ENCODE measurements at regions not wholly inside any gene's neighbourhood (a gene's known extent, or its start where the extent isn't known, plus 50 kb on each side); places are given as distances from the start of the nearest gene placed in this dataset.

GRCh38 chr16:85539084-85539483 lies 74.0 kb upstream of the GSE1 start:
- H3K4me1 Mint-ChIP-seq, result peaks cover 0 to 17% (median 3%) of the 10 kb centered on the region in 4 donors
- peak overlapping the region in 1 of 10 donors; percentile 12 for H3K27ac Mint-ChIP-seq
- H3K36me3 Mint-ChIP-seq, result peaks cover 0 to 3% (median 0%) of the 10 kb centered on the region in 3 donors
- POLR2A ChIA-PET, result interaction anchor here (0.6 to 1.2 kb wide), 3 partner anchors 8 to 18 kb away, joined by 3 to 5 read pairs (median 3); no protein-coding TSS in a partner anchor
- H3K27me3 Mint-ChIP-seq, result no peaks in the 10 kb centered on the region
- H3K4me3 Mint-ChIP-seq, result no peak overlapping the region
- no peak for ATAC-seq
- peaks cover 0 to 7% (median 0%) of the 10 kb centered on the region in 9 donors for H3K9me3 Mint-ChIP-seq
- DNase-seq, result no peak

DNA sequence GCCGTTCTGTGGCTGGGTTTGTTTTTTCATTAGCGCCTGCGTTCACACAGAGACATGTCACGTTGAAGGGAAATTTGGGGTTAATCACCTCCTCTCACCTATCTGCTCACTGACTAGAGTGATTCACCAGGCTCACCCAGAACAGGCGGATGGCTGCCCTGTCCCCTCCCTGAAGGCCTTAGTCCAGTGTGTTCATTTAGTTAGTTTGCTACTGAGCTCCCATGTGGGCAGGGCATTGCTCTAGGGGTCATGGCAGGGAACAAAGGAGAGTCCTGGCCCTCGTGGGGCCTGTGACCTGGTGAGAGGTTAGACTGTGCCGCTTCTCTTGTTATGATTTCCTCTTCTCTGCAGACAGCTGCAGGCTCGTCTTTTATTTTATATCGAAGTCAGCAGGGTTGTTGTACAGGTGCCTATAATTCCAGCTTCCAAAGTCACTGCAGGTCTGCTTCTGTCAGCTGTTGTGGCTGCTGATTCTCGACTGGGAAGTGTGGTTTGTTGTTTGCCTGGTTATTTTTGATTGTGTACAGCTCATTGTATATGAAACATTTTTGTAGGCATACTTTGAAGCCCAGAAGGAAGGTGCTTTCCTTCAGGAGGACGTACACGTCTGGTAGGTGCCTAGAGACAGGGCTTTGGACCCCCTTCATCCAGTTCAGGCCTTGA lies 73.4 kb upstream of the GSE1 start:
- peaks cover 0 to 7% (median 0%) of the 10 kb centered on the region in 9 donors for H3K9me3 Mint-ChIP-seq
- DNase-seq, result no peak
- POLR2A ChIA-PET, result interaction anchor here (0.6 to 1.2 kb wide), 4 partner anchors 8 to 176 kb away, joined by 3 to 5 read pairs (median 4); no protein-coding TSS in a partner anchor
- H3K36me3 Mint-ChIP-seq, result peaks cover 0 to 3% (median 0%) of the 10 kb centered on the region in 3 donors
- H3K4me1 Mint-ChIP-seq, result peaks cover 0 to 15% (median 3%) of the 10 kb centered on the region in 4 donors
- no peak overlapping the region for H3K4me3 Mint-ChIP-seq
- ATAC-seq, result no peak
- H3K27ac Mint-ChIP-seq, result no peak overlapping the region
- no peaks in the 10 kb centered on the region for H3K27me3 Mint-ChIP-seq

GRCh38 chr16:85541181-85541580 lies 71.9 kb upstream of the GSE1 start:
- Mint-ChIP-seq H3K27ac (no peak overlapping the region), H3K4me3 (no peak overlapping the region), H3K27me3 (no peaks in the 10 kb centered on the region), H3K9me3 (peaks cover 0 to 7% (median 0%) of the 10 kb centered on the region in 9 donors), H3K36me3 (peaks cover 0 to 3% (median 0%) of the 10 kb centered on the region in 3 donors), H3K4me1 (peaks cover 0 to 11% (median 0%) of the 10 kb centered on the region in 4 donors)
- POLR2A ChIA-PET, result no interaction called here
- no peak for ATAC-seq
- DNase-seq, result no peak

DNA sequence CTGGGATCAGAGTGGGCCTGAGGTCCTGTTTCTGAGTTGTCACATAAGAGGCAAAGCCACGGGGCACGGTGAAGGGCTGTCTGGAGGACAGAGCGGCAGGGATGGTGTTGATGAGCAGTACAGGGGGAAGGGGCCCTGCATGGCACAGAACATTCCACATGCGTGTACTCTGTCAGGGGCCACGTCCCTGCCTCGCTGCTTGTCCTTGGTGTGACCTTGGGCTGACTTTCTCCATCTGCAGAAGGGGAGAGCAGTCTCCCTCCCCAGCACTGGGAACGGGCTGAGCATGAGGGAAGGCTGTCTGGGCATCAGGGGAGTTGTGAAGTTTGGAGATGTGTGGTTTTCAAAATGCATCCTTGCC lies 71.5 kb upstream of the GSE1 start:
- Mint-ChIP-seq H3K27ac (peak overlapping the region in 1 of 10 donors; percentile 21), H3K4me3 (no peak overlapping the region), H3K9me3 (peaks cover 0 to 7% (median 0%) of the 10 kb centered on the region in 9 donors), H3K4me1 (peaks cover 0 to 10% (median 0%) of the 10 kb centered on the region in 4 donors), H3K27me3 (no peaks in the 10 kb centered on the region), H3K36me3 (peaks cover 0 to 3% (median 0%) of the 10 kb centered on the region in 3 donors)
- DNase-seq (no peak), ATAC-seq (no peak)
- POLR2A ChIA-PET, result no interaction called here

- no peak overlapping the region for H3K4me3 Mint-ChIP-seq
- H3K27me3 Mint-ChIP-seq, result no peaks in the 10 kb centered on the region
- no peak for ATAC-seq
- DNase-seq, result peak in 1 of 10 donors; percentile 48
- peaks cover 0 to 3% (median 0%) of the 10 kb centered on the region in 3 donors for H3K36me3 Mint-ChIP-seq
- POLR2A ChIA-PET, result interaction anchor here (1.2 kb wide), 1 partner anchor 11 kb away, joined by 3 read pairs; no protein-coding TSS in a partner anchor
- peaks cover 0 to 8% (median 0%) of the 10 kb centered on the region in 4 donors for H3K4me1 Mint-ChIP-seq
- H3K27ac Mint-ChIP-seq, result peak overlapping the region in 2 of 10 donors; percentile 33 to 69
- peaks cover 0 to 7% (median 0%) of the 10 kb centered on the region in 9 donors for H3K9me3 Mint-ChIP-seq
Observed at GRCh38 chr16:85541980-85542900, 70.9 kb upstream of the GSE1 start.

DNA sequence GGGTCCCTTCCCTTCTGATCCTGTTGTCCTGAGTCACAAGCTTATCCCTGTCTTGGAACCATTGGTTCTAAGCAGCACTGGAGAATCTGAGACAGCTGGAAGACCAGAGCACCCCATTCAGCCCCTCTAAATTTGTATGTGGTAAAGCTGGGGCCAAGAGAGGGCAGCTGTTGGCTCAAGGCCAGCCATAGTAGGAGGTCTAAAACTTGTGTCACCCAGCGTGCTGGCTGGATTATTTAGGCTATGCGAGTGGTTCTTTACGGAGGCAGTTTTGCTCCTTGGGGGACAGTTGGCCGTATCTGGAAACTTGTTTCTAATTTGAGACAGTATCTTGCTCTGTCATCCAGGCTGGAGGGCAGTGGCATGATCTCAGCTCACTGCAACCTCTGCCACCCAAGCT lies 69.6 kb upstream of the GSE1 start:
- Mint-ChIP-seq H3K36me3 (peaks cover 0 to 3% (median 0%) of the 10 kb centered on the region in 3 donors), H3K9me3 (peaks cover 0 to 7% (median 0%) of the 10 kb centered on the region in 9 donors), H3K4me1 (peaks cover 0 to 8% (median 0%) of the 10 kb centered on the region in 4 donors), H3K27me3 (no peaks in the 10 kb centered on the region), H3K27ac (no peak overlapping the region), H3K4me3 (no peak overlapping the region)
- POLR2A ChIA-PET, result no interaction called here
- DNase-seq (no peak), ATAC-seq (no peak)

DNA sequence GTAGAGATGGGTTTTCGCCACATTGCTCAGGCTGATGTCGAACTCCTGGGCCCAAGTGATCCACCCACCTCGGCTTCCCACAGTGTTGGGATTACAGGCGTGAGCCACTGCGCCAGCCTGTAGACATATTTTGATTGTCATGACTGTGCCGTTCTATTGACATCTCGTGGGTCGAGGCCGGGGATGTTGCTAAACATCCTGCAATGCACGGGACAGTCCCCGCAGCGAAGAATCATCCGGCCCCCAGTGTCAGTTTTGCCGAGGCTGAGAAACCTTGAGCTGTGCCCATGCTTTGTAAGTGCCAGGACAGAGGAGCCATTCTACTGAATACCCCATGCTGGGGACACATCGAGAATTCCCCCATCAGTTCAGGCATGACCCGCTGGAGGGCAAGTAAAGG lies 69.1 kb upstream of the GSE1 start:
- POLR2A ChIA-PET, result no interaction called here
- ATAC-seq (no peak), DNase-seq (no peak)
- H3K27me3 Mint-ChIP-seq, result no peaks in the 10 kb centered on the region
- H3K4me1 Mint-ChIP-seq, result peaks cover 0 to 8% (median 0%) of the 10 kb centered on the region in 4 donors
- peaks cover 0 to 7% (median 0%) of the 10 kb centered on the region in 9 donors for H3K9me3 Mint-ChIP-seq
- no peak overlapping the region for H3K4me3 Mint-ChIP-seq
- peak overlapping the region in 1 of 10 donors; percentile 77 for H3K27ac Mint-ChIP-seq
- peaks cover 0 to 3% (median 0%) of the 10 kb centered on the region in 3 donors for H3K36me3 Mint-ChIP-seq

DNA sequence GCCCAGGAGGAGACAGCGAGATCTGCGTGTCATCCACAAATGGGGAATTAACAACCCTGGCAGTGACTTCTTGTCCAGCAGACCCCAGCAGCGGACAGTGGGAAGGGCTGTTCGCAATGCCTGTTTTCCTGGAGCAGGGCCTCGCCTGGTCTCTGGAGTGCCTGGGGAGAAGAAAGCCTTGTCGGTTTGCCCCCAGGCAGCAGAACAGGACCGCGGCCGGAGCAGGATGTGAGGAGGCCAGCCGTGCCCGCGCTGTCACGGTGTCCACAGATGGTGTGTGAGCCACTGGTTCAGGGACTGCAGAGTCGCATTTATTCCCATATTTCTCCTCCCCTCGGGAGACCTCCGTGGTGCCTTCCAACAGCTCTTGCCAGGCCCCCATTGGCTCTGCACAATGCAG lies 68.5 kb upstream of the GSE1 start:
- POLR2A ChIA-PET, result no interaction called here
- peaks cover 0 to 6% (median 0%) of the 10 kb centered on the region in 9 donors for H3K9me3 Mint-ChIP-seq
- no peaks in the 10 kb centered on the region for H3K27me3 Mint-ChIP-seq
- ATAC-seq (no peak), DNase-seq (no peak)
- H3K4me3 Mint-ChIP-seq, result no peak overlapping the region
- H3K4me1 Mint-ChIP-seq, result peaks cover 0 to 8% (median 0%) of the 10 kb centered on the region in 4 donors
- no peak overlapping the region for H3K27ac Mint-ChIP-seq
- peaks cover 0 to under 1% (median 0%) of the 10 kb centered on the region in 3 donors for H3K36me3 Mint-ChIP-seq

DNA sequence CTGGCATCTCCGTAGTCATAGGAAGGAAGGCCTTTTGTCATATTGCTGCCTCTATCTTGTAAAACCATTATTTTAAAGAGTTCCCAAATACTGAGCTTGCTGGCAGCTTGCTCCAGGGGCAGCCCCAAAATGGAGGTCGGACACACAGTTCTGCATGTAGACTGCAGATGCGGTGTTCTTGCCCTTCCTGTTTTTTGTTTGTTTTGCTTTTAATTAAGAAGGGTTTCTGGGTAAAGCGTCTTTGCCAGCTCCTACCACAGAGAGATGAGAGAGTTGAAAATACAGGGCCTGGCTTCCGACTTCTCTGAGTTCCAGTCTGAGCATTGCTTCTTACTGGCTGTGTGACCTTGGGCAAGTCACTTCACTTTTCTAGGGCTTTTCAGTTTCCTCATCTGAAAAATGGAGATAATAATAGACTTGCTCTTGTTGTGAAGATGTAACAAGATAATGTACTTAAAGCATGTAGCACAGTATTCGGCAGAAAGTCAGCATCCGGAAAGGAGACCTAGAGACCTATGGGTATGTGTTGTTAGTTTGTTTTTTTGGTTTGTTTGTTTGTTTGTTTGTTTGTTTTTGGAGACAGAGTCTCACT lies 67.8 kb upstream of the GSE1 start:
- POLR2A ChIA-PET, result no interaction called here
- no peaks in the 10 kb centered on the region for H3K36me3 Mint-ChIP-seq
- peaks cover 0 to 2% (median 0%) of the 10 kb centered on the region in 9 donors for H3K9me3 Mint-ChIP-seq
- H3K27me3 Mint-ChIP-seq, result no peaks in the 10 kb centered on the region
- H3K27ac Mint-ChIP-seq, result peak overlapping the region in 1 of 10 donors; percentile 29
- H3K4me1 Mint-ChIP-seq, result peaks cover 0 to 8% (median 0%) of the 10 kb centered on the region in 4 donors
- H3K4me3 Mint-ChIP-seq, result no peak overlapping the region
- DNase-seq (no peak), ATAC-seq (no peak)

GRCh38 chr16:85546585-85547447 lies 66.3 kb upstream of the GSE1 start:
- no peak for ATAC-seq
- Mint-ChIP-seq H3K9me3 (no peaks in the 10 kb centered on the region), H3K4me1 (peaks cover 0 to 9% (median 5%) of the 10 kb centered on the region in 4 donors), H3K27ac (peak overlapping the region in 1 of 10 donors; percentile 7), H3K36me3 (no peaks in the 10 kb centered on the region), H3K27me3 (no peaks in the 10 kb centered on the region), H3K4me3 (no peak overlapping the region)
- POLR2A ChIA-PET, result interaction anchor here (0.7 kb wide), 1 partner anchor 7 kb away, joined by 5 read pairs; no protein-coding TSS in a partner anchor
- DNase-seq, result no peak

DNA sequence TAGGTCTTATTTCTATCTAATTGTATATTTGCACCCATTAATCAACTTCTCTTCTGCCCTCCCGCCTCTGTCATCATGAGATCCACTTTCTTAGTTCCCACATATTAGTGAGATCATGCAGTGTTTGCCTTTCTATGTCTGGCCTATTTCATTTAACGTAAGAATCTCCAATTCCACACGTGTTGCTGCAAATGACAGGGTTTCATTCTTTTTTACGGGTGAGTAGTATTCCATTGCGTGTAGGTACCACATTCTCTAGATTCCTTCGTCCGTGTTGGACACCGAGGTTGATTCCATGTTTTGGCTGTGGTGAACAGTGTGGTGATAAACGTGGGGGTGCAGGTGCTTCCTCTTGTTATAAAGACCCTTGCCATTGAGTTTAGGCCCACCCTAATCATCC lies 64.7 kb upstream of the GSE1 start:
- no peaks in the 10 kb centered on the region for H3K36me3 Mint-ChIP-seq
- no peak overlapping the region for H3K27ac Mint-ChIP-seq
- POLR2A ChIA-PET, result interaction anchor here (0.6 to 0.7 kb wide), 2 partner anchors 10 to 28 kb away, joined by 3 to 5 read pairs; no protein-coding TSS in a partner anchor
- no peak for ATAC-seq
- no peaks in the 10 kb centered on the region for H3K27me3 Mint-ChIP-seq
- H3K4me1 Mint-ChIP-seq, result peaks cover 4 to 15% (median 14%) of the 10 kb centered on the region in 4 donors
- no peak overlapping the region for H3K4me3 Mint-ChIP-seq
- no peak for DNase-seq
- H3K9me3 Mint-ChIP-seq, result no peaks in the 10 kb centered on the region
